Ishikawa (cell line): ENCODE measurements at regions not wholly inside any gene's neighbourhood (a gene's known extent, or its start where the extent isn't known, plus 50 kb on each side); places are given as distances from the start of the nearest gene placed in this dataset.

Source experiments
- CEBPB ChIP-seq: IDR thresholded peaks from 2 replicates; pipeline ENCODE4 v1.6.1; 2012
- CREB1 ChIP-seq: IDR thresholded peaks from 2 replicates; pipeline ENCODE4 v1.6.1; 2012; ENCODE audit warnings: low read depth
- EGR1 ChIP-seq: IDR thresholded peaks from 2 replicates; pipeline ENCODE4 v1.6.1; 2012
- EP300 ChIP-seq: IDR thresholded peaks from 2 replicates; pipeline ENCODE4 v1.6.1; 2012; ENCODE audit warnings: borderline replicate concordance
- FOXM1 ChIP-seq: IDR thresholded peaks from 2 replicates; pipeline ENCODE4 v1.6.1; 2012; ENCODE audit warnings: low read depth, borderline replicate concordance
- MAX ChIP-seq: IDR thresholded peaks from 2 replicates; pipeline ENCODE4 v1.6.1; 2012
- NFIC ChIP-seq: IDR thresholded peaks from 2 replicates; pipeline ENCODE4 v1.6.1; 2012
- RAD21 ChIP-seq: IDR thresholded peaks from 2 replicates; pipeline ENCODE4 v1.6.1; 2012; ENCODE audit warnings: low read depth
- REST ChIP-seq: IDR thresholded peaks from 2 replicates; pipeline ENCODE4 v1.6.1; 2012; ENCODE audit warnings: low read depth, mild to moderate bottlenecking
- TAF1 ChIP-seq: IDR thresholded peaks from 2 replicates; pipeline ENCODE4 v1.6.1; 2012; ENCODE audit warnings: low read depth, mild to moderate bottlenecking
- TEAD4 ChIP-seq: IDR thresholded peaks from 2 replicates; pipeline ENCODE4 v1.6.1; 2012
- USF1 ChIP-seq: IDR thresholded peaks from 2 replicates; pipeline ENCODE4 v1.6.1; 2012
- YY1 ChIP-seq: IDR thresholded peaks from 2 replicates; pipeline ENCODE4 v1.6.1; 2012; ENCODE audit warnings: low read depth
- ZBTB7A ChIP-seq: IDR thresholded peaks from 2 replicates; pipeline ENCODE4 v1.6.1; 2012; ENCODE audit warnings: low read depth

- no peak for TF ChIP-seq YY1
- no peak for TF ChIP-seq TEAD4
- TF ChIP-seq USF1: no peak
- TF ChIP-seq MAX: no peak
- no peak for TF ChIP-seq FOXM1
- TF ChIP-seq TAF1: no peak
- no peak for TF ChIP-seq REST
- TF ChIP-seq NFIC: no peak
- no peak for TF ChIP-seq ZBTB7A
- TF ChIP-seq EP300: no peak
- TF ChIP-seq EGR1: no peak
- TF ChIP-seq CEBPB: no peak
- TF ChIP-seq RAD21: no peak
- no peak for TF ChIP-seq CREB1
Measured at GRCh38 chr2:15855766-15856260, 84.5 kb upstream of the MYCN start.
